ENCODE measurements at regions not wholly inside any gene's neighbourhood (a gene's known extent, or its start where the extent isn't known, plus 50 kb on each side); places are given as distances from the start of the nearest gene placed in this dataset.

- Histone ChIP-seq H3K9me3 (ENCODE audit: control insufficient read depth in 4 of 4, low read length in 3 of 4) (no peaks in the 10 kb centered on the region), H3K27me3 (ENCODE audit: control insufficient read depth in 4 of 4, insufficient read depth in 4 of 4, low read length in 3 of 4) (peaks cover 0 to 6% (median 0%) of the 10 kb centered on the region in 4 donors), H3K4me3 (ENCODE audit: low read depth in 1 of 3, low read length in 3 of 3) (no peak overlapping the region), H3K4me1 (ENCODE audit: control insufficient read depth in 4 of 4, insufficient read depth in 4 of 4, low read length in 3 of 4) (no peaks in the 10 kb centered on the region), H3K27ac (ENCODE audit: low read depth in 1 of 2, low read length in 2 of 2) (no peak overlapping the region), H3K36me3 (ENCODE audit: control insufficient read depth in 4 of 4, insufficient read depth in 3 of 4, low read depth in 1 of 4, low read length in 3 of 4) (no peaks in the 10 kb centered on the region), H3K9ac (ENCODE audit: low read depth in 1 of 2, low read length in 2 of 2) (no peak overlapping the region)
- DNase-seq (ENCODE audit: low spot score): no peak
- no peak for TF ChIP-seq GABPA (IDR thresholded peaks at IDR 0.05 in 1 of 2, conservative IDR thresholded peaks at IDR 0.05 in 1 of 2)
- no peak for TF ChIP-seq HNF4G (IDR thresholded peaks at IDR 0.05)
- no peak for TF ChIP-seq YY1 (IDR thresholded peaks at IDR 0.05)
- no peak for TF ChIP-seq HNF4A (conservative IDR thresholded peaks at IDR 0.05)
- no peak for TF ChIP-seq MAX (IDR thresholded peaks at IDR 0.05)
- TF ChIP-seq RXRA (IDR thresholded peaks at IDR 0.05): no peak
- TF ChIP-seq EGR1 (IDR thresholded peaks at IDR 0.05; ENCODE audit: low read depth in 2 of 2): no peak
- TF ChIP-seq SP1 (IDR thresholded peaks at IDR 0.05): no peak
- no peak for TF ChIP-seq ZBTB33 (IDR thresholded peaks at IDR 0.05)
- 67% methylated on average over 6 of the region's 6 CpGs for WGBS
Observed at GRCh38 chr14:96702831-96703230, 94.4 kb upstream of the VRK1 start.

DNA sequence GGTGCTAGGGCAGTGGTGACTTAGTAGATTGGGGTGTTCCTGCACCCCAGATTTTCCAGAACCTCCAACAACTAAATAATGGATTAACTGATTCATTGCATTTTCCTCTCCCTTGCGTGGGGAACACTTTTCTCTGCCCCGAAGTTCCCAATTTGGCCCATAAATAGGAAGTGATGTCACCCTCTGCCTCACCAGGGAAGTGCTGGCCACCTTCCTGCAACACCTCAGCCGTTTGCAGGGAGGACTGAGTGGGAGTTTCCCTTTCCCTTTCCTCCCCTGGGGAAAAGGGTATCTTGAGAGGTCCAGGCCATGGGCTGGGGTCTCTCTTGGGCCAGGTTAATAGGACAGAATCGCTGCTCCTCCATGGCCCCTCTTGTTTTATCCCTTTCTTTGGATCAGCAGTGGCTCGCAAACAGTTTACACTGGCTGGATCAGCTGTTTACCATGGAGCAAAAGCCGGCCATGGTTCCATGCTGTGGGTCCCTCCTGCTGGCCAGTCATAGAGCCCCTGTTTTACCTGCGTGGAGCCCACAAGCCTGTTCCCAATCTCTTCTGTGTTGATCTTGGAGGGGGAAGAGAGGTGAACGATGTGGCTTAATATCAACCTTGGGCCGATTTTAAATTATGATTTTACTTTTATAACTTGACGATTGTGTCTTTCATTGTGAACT is 91.6 kb upstream of the VRK1 start:
- TF ChIP-seq RAD21 (IDR thresholded peaks at IDR 0.05): no peak
- Histone ChIP-seq H3K9ac (ENCODE audit: low read depth in 1 of 2, low read length in 2 of 2) (no peak overlapping the region), H3K27me3 (ENCODE audit: control insufficient read depth in 4 of 4, insufficient read depth in 4 of 4, low read length in 3 of 4) (peaks cover 0 to 6% (median 0%) of the 10 kb centered on the region in 4 donors), H3K27ac (ENCODE audit: low read depth in 1 of 2, low read length in 2 of 2) (no peak overlapping the region), H3K4me1 (ENCODE audit: control insufficient read depth in 4 of 4, insufficient read depth in 4 of 4, low read length in 3 of 4) (no peaks in the 10 kb centered on the region), H3K36me3 (ENCODE audit: control insufficient read depth in 4 of 4, insufficient read depth in 3 of 4, low read depth in 1 of 4, low read length in 3 of 4) (no peaks in the 10 kb centered on the region), H3K9me3 (ENCODE audit: control insufficient read depth in 4 of 4, low read length in 3 of 4) (no peaks in the 10 kb centered on the region), H3K4me3 (ENCODE audit: low read depth in 1 of 3, low read length in 3 of 3) (no peak overlapping the region)
- no peak for DNase-seq (ENCODE audit: low spot score)
- WGBS: 52% methylated on average over 10 of the region's 10 CpGs

DNA sequence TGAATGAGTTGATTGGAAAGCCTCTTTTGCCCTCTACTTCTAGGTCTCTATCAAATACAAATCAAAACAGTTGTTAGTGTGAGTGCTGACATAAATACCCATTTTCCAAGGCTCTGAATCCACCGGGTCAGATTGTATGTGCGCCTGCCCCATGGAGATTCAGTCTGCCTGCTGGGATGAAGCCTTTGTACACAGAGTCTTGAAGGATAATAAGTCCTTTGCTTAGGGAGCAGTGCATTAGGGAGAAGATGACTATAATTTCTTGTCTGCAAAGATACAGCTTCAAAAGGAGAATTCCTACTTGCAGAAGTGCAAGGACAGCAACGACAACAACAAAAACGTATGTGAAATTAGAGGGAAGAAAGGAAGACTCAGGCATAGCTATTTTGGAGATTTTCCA is 90.3 kb upstream of the VRK1 start:
- H3K27ac ChIP-seq (ENCODE audit: low read depth in 1 of 2, low read length in 2 of 2): no peak overlapping the region
- TF ChIP-seq ATF3 (IDR thresholded peaks at IDR 0.05) (no peak), RAD21 (IDR thresholded peaks at IDR 0.05) (no peak), EGR1 (IDR thresholded peaks at IDR 0.05; ENCODE audit: low read depth in 2 of 2) (no peak), CTCF (IDR thresholded peaks at IDR 0.05; ENCODE audit: low read depth, low read length, missing input control) (no peak), HNF4A (conservative IDR thresholded peaks at IDR 0.05) (no peak), FOXA2 (IDR thresholded peaks at IDR 0.05) (no peak), TAF1 (conservative IDR thresholded peaks at IDR 0.05) (no peak), NR2F2 (IDR thresholded peaks at IDR 0.05) (no peak), ZBTB33 (IDR thresholded peaks at IDR 0.05) (no peak), MAX (IDR thresholded peaks at IDR 0.05) (no peak), JUND (IDR thresholded peaks at IDR 0.05) (no peak), HNF4G (IDR thresholded peaks at IDR 0.05) (no peak), GABPA (IDR thresholded peaks at IDR 0.05 in 1 of 2, conservative IDR thresholded peaks at IDR 0.05 in 1 of 2) (no peak), YY1 (IDR thresholded peaks at IDR 0.05) (no peak), SP1 (IDR thresholded peaks at IDR 0.05) (no peak), RXRA (IDR thresholded peaks at IDR 0.05) (no peak)
- H3K27me3 ChIP-seq (ENCODE audit: control insufficient read depth in 4 of 4, insufficient read depth in 4 of 4, low read length in 3 of 4): peaks cover 0 to 6% (median 0%) of the 10 kb centered on the region in 4 donors
- H3K4me3 ChIP-seq (ENCODE audit: low read depth in 1 of 3, low read length in 3 of 3): no peak overlapping the region
- H3K9me3 ChIP-seq (ENCODE audit: control insufficient read depth in 4 of 4, low read length in 3 of 4): no peaks in the 10 kb centered on the region
- no peak for DNase-seq (ENCODE audit: low spot score)
- H3K4me1 ChIP-seq (ENCODE audit: control insufficient read depth in 4 of 4, insufficient read depth in 4 of 4, low read length in 3 of 4): no peaks in the 10 kb centered on the region
- H3K9ac ChIP-seq (ENCODE audit: low read depth in 1 of 2, low read length in 2 of 2): no peak overlapping the region
- H3K36me3 ChIP-seq (ENCODE audit: control insufficient read depth in 4 of 4, insufficient read depth in 3 of 4, low read depth in 1 of 4, low read length in 3 of 4): no peaks in the 10 kb centered on the region
- WGBS: 68% methylated on average over 4 of the region's 4 CpGs
